ENCODE measurements at regions not wholly inside any gene's neighbourhood (a gene's known extent, or its start where the extent isn't known, plus 50 kb on each side); places are given as distances from the start of the nearest gene placed in this dataset.

DNA sequence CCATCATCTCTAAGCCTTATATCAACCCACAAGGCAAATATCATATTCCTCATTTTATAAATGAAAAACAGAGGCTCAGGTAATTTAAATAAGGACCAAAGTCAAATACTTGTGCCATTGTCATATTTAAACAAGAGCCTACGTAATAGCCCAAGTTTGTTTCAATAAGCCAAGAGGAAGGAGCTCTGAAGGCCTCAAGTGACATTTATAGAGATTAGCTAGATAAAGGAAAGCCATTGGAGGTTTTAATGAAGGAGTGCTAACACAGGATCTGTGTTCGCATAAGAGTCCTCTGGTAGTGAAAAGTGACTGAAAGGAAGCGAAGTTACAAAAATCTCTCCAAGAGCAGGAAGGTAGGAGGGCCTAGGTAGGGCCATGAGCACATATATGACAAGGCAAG lies 384.9 kb upstream of the NOCT start:
- TF ChIP-seq, protein P1, sequence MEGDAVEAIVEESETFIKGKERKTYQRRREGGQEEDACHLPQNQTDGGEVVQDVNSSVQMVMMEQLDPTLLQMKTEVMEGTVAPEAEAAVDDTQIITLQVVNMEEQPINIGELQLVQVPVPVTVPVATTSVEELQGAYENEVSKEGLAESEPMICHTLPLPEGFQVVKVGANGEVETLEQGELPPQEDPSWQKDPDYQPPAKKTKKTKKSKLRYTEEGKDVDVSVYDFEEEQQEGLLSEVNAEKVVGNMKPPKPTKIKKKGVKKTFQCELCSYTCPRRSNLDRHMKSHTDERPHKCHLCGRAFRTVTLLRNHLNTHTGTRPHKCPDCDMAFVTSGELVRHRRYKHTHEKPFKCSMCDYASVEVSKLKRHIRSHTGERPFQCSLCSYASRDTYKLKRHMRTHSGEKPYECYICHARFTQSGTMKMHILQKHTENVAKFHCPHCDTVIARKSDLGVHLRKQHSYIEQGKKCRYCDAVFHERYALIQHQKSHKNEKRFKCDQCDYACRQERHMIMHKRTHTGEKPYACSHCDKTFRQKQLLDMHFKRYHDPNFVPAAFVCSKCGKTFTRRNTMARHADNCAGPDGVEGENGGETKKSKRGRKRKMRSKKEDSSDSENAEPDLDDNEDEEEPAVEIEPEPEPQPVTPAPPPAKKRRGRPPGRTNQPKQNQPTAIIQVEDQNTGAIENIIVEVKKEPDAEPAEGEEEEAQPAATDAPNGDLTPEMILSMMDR (IDR thresholded peaks at IDR 0.05), result no peak
- TF ChIP-seq POLR2A (IDR thresholded peaks at IDR 0.05), result no peak
